Prostate gland (tissue), 2 donors: ENCODE measurements at regions not wholly inside any gene's neighbourhood (a gene's known extent, or its start where the extent isn't known, plus 50 kb on each side); places are given as distances from the start of the nearest gene placed in this dataset.
"Not testable (repeated sequence)": the region's sequence is repeated elsewhere in the genome, so short reads cannot be mapped to it uniquely, and the experiment has no call there.

ENCODE experiments used
- DNase-seq: peaks from one replicate; pipeline ENCODE4 v3.0.0-alpha.2; 2019; ENCODE audit warnings: low spot score
- H3K27ac ChIP-seq, 2 donors: fragments of 200-600 bp; sonication (generic); 2 replicates each; pipeline ENCODE4 v1.5.1; 2017 to 2019
- H3K27me3 ChIP-seq: fragments of 200-600 bp; sonication (generic); replicated peaks from 2 replicates; pipeline ENCODE4 v1.5.1; 2019; ENCODE audit not compliant: insufficient read depth
- H3K36me3 ChIP-seq, 2 donors: fragments of 200-600 bp; sonication (generic); 1 replicate in 1 of 2; 2 replicates in 1 of 2; pipeline versions ENCODE4 v1.5.1 to v1.8.1; 2017 to 2019
- H3K4me1 ChIP-seq: fragments of 200-600 bp; sonication (generic); replicated peaks from 2 replicates; pipeline ENCODE4 v1.5.1; 2019
- H3K4me3 ChIP-seq, 2 donors: fragments of 200-600 bp; sonication (generic); 2 replicates each; pipeline ENCODE4 v1.5.1; 2017 to 2019
- H3K9me3 ChIP-seq: fragments of 200-600 bp; sonication (generic); 2 replicates; pipeline ENCODE4 v1.5.1; 2017
- CTCF ChIP-seq, 4 experiments: fragments of 200-600 bp in 2 of 4; fragments of 450-650 bp in 2 of 4; sonication (generic) in 2 of 4; IDR thresholded peaks; 1 replicate in 3 of 4; 2 replicates in 1 of 4; pipeline ENCODE4 v1.5.1; 2016 to 2019; ENCODE audit warnings: antibody characterized with exemption in 4 of 4, mild to moderate bottlenecking in 2 of 4, moderate library complexity in 2 of 4
- POLR2A ChIP-seq: fragments of 450-650 bp; IDR thresholded peaks from one replicate; pipeline ENCODE4 v1.6.1; 2016; ENCODE audit warnings: antibody characterized with exemption, mild to moderate bottlenecking
- POLR2AphosphoS5 ChIP-seq: sonication (generic); formaldehyde crosslinking; IDR thresholded peaks from one replicate; pipeline ENCODE4 v1.6.1; 2017; ENCODE audit warnings: antibody characterized with exemption
- WGBS: methylation state at CpG from one replicate; pipeline ENCODE4 v1.1.5; 2018; 5-methylcytosine and 5-hydroxymethylcytosine counted together
- intact Hi-C: fragments of 100-400 bp; cut with DNase I; formaldehyde crosslinking; loops from one replicate; pipeline ENCODE4 v1.14.2; 2022

- H3K4me3 ChIP-seq = no peak overlapping the region
- no peaks in the 10 kb centered on the region for H3K36me3 ChIP-seq
- no peak for DNase-seq
- no peak overlapping the region for H3K27ac ChIP-seq
- no peaks in the 10 kb centered on the region for H3K9me3 ChIP-seq
- WGBS = 93% methylated on average over 2 of the region's 2 CpGs
- intact Hi-C loops = no loop called here
- H3K4me1 ChIP-seq = no peaks in the 10 kb centered on the region
- peak in 1 of 4 experiments; percentile 35 for TF ChIP-seq CTCF (IDR thresholded peaks at IDR 0.05)
- TF ChIP-seq POLR2AphosphoS5 = no peak
- no peaks in the 10 kb centered on the region for H3K27me3 ChIP-seq
These were observed 600.6 kb upstream of the SEMA6D start for GRCh38 chr15:47116698-47117097.

GRCh38 chr15:47119349-47119748 lies 598.0 kb upstream of the SEMA6D start:
- no peak for TF ChIP-seq POLR2A
- TF ChIP-seq POLR2AphosphoS5 = no peak
- TF ChIP-seq CTCF (IDR thresholded peaks at IDR 0.05) = no peak

GRCh38 chr15:47124430-47125102 lies 592.7 kb upstream of the SEMA6D start:
- no peak overlapping the region for H3K27ac ChIP-seq
- no peak for DNase-seq
- WGBS = 76% methylated on average over 3 of the region's 3 CpGs
- H3K36me3 ChIP-seq = no peaks in the 10 kb centered on the region
- H3K27me3 ChIP-seq = no peaks in the 10 kb centered on the region
- H3K4me1 ChIP-seq = no peaks in the 10 kb centered on the region
- intact Hi-C loops = no loop called here
- no peak for TF ChIP-seq CTCF (IDR thresholded peaks at IDR 0.05)
- TF ChIP-seq POLR2AphosphoS5 = no peak
- no peak for TF ChIP-seq POLR2A
- H3K9me3 ChIP-seq = no peaks in the 10 kb centered on the region
- no peak overlapping the region for H3K4me3 ChIP-seq

More at GRCh38 chr15:47119349-47119748, 598.0 kb upstream of the SEMA6D start:
- DNase-seq = no peak
- H3K27me3 ChIP-seq = no peaks in the 10 kb centered on the region
- H3K4me1 ChIP-seq = no peaks in the 10 kb centered on the region
- H3K27ac ChIP-seq = no peak overlapping the region
- H3K4me3 ChIP-seq = no peak overlapping the region
- H3K36me3 ChIP-seq = no peaks in the 10 kb centered on the region
- intact Hi-C loops = no loop called here
- H3K9me3 ChIP-seq = no peaks in the 10 kb centered on the region

GRCh38 chr15:47129033-47129432 lies 588.3 kb upstream of the SEMA6D start:
- no peaks in the 10 kb centered on the region for H3K27me3 ChIP-seq
- DNase-seq = no peak
- TF ChIP-seq POLR2AphosphoS5 (no peak), CTCF (IDR thresholded peaks at IDR 0.05) (no peak), POLR2A (no peak)
- no peaks in the 10 kb centered on the region for H3K36me3 ChIP-seq
- H3K4me1 ChIP-seq = no peaks in the 10 kb centered on the region
- H3K9me3 ChIP-seq = no peaks in the 10 kb centered on the region
- intact Hi-C loops = no loop called here
- no peak overlapping the region for H3K4me3 ChIP-seq
- H3K27ac ChIP-seq = no peak overlapping the region
- 71% methylated on average over 3 of the region's 3 CpGs for WGBS

- intact Hi-C loops, H3K27me3 ChIP-seq, H3K27ac ChIP-seq, DNase-seq, H3K4me3 ChIP-seq, H3K4me1 ChIP-seq, H3K9me3 ChIP-seq, H3K36me3 ChIP-seq: not testable (repeated sequence)
- WGBS = 90% methylated on average over 7 of the region's 7 CpGs
These were observed 585.9 kb upstream of the SEMA6D start for GRCh38 chr15:47131450-47131849.
